ENCODE measurements at regions not wholly inside any gene's neighbourhood (a gene's known extent, or its start where the extent isn't known, plus 50 kb on each side); places are given as distances from the start of the nearest gene placed in this dataset.
"Not testable (repeated sequence)": the region's sequence is repeated elsewhere in the genome, so short reads cannot be mapped to it uniquely, and the experiment has no call there.

DNA sequence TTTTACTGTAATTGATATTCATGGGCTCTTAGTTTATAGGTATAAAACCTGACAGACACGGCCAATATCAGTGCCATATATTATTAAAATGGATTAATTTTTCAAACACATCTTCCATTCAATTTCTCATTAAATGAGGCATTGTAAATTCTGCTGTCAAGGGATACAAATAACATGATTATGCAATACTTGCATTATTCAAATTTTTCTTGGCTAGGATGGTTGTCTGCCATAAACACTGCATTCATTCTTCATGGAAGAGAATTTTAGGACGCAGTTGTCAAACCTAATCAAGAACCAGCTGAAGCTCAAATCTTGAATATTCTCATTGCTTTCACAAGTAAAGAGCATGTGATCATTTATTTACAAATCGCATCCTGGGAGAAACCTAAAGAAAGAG, 255.6 kb downstream of the RDH14 start:
- no peak for DNase-seq

DNA sequence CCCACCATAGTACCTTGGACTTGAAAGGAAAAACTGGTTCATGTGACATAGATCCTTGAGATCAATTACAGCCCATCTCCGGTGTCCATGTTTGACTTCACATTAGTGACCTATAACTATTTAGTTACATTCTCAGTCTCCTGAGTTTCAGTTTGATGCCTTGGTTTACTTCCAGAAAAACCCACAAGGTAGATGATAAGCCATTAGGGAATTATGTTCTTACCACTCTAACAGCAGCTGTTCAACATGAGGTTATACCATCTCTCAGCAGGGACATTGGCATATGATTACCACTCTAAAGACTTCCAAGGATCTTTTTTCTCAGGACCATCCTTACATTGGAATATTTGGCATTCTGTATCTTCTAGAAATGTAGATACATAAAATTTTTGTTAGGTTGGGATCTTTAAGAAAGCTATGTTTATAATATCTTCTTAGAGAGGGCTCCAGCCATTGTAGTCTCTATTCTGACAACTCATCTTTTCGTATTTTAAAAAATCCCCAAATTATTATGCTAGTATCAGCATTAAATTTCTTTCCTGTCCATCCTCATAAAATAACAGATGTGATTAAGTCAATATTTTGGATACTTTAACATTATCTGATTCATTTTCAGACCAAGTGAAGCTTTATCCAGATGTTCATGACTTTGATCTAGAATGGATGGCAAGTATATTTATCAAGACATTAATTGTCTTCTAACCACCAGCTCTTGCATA, 258.9 kb downstream of the RDH14 start:
- DNase-seq: no peak

DNA sequence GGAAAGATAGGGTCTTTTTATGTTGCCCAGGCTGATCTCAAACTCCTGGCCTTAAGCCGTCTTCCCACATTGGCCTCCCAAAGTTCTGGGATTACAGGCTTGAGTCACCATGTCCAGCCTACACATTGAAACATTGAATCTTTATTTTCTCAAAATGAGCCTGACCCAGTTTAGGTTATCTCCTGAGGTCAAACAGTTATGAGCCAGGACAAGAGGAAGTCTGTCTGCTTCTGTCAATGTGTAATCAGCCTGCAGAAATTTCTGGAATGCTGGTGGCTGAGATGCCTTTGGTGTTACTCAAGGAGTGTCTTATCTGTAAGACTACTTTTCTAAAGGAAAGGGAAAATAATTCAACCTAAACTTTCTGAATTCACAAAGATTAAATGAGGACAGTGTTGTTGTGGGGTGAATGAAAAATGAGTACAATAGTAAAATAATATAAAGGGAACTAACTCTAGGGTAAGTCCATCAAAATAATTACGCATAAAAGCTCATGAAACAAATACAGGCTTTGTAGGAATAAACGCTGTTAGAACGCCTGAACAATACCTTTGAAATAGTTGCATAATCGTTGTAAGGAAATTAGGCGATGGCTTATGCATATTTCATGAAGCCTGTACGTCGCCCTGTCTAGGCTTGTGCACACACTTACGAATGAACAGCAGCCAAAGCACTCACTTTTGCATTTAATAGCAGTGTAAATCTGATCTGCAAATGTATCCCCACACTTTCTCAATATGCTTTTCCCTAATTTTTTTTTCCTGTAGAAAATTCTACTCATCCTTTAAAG, 260.8 kb downstream of the RDH14 start:
- DNase-seq: no peak

DNA sequence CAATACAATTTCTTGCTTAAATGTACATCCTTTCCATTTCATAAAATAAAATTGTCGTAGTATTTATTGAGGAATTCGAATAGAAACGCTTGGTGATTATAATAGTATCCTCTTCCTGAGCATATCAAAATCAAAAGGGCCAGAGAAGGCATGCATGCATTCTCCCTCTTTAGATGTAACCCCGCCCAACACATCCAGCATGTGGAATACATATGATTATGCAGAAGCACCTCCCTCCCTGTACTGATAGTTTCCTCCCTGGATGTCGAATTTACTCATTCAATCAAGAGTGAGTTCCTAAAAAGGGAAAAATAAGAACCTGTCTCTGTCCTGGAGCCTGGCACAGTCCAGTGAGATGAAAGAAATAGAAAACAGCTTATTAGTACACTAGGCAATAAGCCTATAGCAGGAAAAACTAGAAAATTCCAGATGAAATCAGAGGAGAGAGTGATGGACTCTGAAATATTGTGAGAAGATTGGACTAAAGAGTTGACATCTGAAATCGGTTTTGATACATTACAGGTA, 262.9 kb downstream of the RDH14 start:
- no peak for DNase-seq

DNA sequence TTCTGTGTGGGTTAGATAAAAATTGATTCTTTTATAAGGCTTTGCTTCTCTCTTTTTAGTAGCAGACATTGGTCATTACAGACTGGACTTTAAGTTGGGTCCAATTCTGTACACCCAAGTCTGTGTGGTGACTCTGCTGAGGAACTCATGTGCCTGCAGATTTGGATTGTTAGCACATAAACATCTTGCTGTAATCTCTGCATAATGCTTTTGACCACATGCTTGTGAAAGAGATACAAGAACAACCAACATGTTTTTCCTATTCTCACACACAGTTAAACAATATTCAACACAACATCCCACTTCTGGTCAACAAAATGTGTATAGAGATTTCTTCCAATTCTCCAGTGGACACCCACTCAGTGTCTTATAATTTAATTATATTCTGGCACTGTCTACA, 270.1 kb downstream of the RDH14 start:
- DNase-seq: no peak

DNA sequence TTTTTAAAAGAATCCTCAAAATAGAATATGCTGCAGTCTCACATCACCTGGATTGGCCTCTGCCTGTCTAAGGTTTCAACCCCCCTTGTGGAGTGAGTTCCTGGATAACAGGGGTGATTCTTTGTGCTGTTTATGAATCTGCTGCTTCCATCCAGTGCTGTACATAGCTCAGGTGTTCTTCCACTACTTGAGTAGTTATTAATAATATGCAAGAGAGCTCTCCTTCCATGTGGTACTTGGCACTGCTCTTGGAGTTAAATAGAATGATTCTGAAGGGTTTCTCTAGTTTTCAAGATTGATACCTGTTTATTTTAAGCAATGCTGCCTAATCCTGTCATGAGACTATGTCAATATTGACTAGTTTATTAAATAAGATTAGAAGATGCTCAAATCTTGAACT, 273.6 kb downstream of the RDH14 start:
- DNase-seq: no peak

DNA sequence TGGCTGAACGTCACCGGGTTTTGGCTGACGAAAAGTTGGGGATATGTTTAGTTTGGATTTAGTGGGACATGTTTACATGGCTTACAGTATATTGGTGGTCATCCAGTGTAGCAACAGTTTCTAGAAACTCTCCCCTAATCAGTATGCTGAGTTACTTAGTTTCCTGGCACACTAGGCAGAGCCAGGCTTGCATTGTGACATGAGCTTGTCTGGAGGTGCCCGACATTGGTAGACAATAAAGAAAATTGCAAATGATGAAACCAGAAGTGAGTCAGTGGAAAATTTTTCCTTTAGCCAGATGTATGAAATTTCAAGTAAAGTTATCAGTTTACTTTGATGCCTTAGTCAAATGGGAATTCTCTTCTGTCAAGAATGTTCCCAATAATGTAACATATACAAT, 276.1 kb downstream of the RDH14 start:
- DNase-seq: no peak

DNA sequence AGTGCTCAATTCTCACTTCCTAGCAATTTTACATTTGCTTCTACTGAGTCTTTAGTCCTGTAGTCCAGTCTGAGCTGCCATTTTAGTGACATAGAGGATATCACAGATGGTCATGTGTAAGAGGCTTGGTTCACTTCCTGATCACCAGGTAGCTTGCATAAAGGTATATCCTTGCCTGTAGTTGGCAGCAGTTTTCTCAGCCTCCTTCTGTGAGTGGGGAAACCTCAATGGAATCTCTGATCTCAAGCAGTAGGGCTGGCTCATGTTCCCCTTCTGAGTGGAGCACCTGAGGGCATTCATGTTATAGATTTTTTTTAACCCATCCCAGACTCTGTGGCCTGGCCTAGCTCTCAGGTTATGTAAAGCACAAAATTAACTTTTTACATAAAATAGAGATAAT, 278.4 kb downstream of the RDH14 start:
- DNase-seq: no peak

DNA sequence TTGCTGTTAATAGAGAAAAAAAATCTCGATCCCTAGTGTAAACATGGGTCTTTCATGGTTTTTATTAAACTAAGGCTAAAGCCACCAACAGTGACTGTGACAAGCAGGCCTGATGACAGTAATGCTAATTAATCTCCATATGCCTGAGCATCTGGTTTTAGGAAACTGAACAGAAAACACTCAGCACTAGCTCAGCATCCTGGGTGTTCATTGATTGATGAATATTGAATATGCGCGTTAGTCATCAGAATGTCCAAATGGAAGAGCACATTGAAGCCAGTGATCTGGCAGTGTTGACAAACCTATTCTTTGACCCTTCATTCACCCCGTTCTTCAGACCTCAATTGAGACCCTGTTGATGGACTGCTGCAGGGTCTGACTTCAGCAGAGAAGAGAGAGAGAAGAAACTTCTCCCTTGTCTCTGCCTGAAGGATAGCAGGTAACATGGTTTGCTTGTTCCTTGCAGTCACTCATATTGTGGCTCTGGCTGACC, 283.8 kb downstream of the RDH14 start:
- DNase-seq: no peak

DNA sequence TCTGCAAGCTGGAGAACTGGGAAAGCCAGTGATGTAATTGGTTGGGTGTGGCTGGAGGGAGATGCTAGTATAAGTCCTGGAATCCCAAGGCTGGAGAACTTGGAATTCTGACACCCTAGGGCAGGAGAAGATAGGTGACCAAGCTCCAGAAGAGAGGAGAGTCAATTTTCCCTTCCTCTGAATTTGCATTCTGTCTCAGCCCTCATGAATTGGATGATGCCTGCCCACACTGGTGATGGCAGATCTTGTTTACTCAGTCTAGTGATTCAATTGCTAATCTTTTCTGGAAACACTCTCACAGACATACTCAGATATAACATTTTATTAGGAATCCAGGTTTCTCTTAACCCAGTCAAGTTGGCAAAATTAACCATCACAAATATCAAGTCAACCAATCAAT, 287.2 kb downstream of the RDH14 start:
- DNase-seq: no peak

DNA sequence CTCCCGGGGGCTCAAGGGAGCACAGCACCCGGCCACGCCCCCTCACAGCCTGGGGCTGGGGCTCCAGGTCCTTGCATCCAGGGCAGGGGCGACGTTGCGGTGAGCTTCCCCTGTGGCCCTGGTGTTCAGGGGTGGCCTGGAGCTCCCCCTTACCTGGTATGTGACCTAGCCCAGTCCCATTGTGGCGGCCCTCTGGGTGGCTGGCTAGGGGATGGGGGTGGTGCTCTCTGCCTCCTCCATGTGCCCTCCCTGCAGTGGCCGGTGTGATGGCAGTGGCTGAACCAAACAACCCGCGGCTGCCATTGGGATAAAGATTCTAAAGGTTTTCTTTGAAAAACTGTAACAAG, 288.3 kb downstream of the RDH14 start:
- no peak for DNase-seq

DNA sequence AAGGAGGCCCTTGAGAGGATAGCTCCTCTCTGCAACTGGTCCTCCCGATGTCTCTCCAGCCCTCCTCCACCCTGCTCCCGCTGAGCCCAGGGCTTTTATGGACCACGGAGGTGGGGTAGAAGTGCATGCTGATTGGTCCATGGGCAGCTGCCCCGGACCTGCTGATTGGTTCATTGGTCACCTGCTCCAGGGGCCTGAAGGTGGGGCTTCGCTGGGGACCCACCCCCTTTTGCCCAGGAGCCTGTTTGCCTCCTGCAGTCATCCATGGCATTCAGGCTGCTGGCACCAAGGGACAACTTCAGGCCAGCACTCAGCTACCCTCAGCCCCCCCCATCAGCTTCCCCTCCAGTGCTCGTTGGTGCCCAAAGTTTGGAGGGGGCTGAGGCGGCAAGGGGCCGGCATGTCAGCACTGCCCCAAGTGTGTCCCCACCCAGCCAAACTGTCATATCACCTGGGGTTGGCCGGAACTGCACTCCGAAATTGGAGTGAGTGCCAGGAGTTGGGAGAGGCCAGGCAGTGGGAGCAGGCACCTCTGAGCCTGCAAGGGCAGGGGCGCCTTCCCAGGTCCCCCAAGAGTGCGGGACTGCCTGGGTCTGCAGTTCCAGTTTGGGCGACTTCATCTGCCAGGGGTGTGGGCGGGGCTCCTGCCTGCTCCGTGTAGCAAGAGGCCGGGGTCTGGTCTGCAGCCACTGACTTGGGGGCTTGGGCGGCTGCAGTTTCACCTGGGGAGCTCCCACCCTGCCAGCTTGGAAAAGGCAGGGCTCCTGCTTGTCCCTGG, 288.9 kb downstream of the RDH14 start:
- no peak for DNase-seq

DNA sequence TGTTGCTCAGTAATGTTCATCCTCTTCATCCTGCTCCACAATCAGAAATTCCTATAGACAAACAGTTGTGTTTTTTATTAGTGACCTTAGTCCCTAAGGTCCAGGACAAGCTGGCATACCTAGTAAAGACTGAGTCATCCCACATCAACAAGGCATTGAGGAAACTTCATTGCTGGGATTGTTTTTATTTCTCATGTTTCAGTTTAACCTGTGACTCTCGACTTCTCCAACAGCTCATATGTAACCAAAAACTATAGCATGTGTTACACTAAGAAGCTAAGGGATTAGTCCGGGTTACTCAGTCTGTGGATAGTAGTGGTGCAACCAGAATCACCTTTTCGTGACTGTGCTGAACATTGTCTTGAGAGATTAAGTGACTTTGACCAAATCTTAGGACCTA, 292.1 kb downstream of the RDH14 start:
- no peak for DNase-seq

DNA sequence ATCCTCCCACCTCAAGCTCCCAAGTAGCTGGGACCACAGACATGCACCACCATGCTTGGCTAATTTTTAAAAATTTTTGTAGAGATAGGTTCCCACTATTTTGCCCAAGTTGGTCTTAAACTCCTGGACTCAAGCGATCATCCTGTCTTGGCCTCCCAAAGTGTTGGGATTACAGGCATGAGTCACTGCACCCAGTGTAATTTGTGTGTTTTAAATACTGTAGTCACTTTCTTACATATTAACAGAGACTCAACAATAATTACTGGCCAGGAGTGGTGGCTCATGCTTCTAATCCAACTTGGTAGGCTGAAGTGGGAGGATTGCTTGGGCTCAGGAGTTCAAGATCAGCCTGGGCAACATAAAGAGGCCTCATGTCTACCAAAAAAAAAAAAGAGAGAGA, 293.0 kb downstream of the RDH14 start:
- no peak for DNase-seq

DNA sequence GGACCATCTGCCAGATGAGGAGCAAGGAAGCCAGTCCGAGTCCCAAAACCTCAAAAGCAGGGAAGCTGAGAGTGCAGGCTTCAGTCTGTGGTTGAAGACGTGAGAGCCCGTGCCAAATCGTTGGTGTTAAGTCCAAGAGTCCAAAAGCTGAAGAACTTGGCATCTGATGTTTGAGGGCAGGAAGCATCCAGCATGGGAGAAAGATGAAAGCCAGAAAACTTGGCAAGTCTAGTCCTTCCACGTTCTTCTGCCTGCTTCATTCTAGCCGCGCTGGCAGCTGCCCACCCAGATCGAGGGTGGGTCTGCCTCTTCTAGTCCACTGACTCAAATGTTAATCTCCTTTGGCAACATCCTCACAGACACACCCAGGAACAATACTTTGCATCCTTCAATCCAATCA, 293.8 kb downstream of the RDH14 start:
- DNase-seq: not testable (repeated sequence)

DNA sequence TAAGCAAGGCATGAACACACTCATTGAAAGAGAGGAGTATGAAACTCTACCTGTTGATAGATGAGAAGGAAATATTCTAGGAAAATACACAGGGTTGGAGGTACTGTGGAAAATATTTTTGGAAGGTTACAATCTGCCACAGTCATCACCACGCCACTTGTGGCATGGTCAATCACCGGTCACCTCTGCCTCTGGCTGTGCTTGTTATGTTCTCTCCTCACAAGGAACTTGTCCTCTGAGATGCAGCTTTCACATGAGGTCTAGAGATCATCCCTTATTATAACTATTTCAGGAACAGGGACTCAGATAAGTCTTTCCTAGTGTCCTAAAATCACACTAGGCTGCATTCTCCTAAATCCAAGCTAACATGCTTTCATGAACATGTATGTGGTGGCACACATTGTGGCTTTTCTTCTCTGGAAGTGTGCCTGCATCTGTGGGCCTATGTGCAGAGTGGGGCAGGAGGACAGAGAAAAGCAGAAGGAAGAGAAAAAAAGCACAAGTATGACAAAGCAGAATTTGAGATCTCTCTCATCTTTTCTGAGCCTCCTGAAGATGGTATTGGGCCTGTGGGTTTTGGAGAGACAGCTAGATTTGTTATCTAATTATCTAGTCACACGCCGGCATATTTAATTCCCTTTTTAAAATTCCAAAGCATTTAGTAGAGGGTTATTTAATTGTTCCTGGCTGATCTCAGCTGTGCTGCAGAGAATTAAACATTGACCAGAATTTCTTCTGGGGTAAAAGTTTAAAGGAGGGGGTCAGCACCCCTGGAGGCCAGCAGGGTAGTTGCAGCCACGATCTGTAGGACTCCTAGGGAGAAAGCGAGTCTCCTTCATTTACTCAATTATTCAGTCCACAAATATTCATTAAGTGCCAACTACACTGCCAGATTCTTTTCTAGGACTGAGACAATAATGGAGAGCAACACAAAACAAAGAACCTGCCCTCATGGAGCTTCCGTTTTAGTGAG, 294.6 kb downstream of the RDH14 start:
- no peak for DNase-seq

DNA sequence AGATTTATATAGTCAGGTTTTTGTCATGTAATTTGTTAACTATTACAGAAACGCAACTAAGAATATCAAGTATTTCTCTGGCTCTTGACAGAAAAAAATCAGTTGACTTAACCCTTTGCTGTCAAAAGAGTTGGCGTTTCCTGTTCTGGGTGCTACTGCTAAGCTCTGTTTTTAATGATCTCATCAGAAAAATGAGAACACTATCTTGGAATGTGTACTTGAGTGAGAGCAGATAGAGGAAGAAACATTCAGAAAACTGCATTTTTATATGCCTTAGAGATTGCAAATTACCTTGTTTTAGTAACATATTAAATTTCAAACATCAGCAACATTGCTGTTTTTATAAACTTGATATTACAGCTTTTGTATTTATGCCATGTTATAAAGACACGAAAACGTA, 297.9 kb downstream of the RDH14 start:
- no peak for DNase-seq

DNA sequence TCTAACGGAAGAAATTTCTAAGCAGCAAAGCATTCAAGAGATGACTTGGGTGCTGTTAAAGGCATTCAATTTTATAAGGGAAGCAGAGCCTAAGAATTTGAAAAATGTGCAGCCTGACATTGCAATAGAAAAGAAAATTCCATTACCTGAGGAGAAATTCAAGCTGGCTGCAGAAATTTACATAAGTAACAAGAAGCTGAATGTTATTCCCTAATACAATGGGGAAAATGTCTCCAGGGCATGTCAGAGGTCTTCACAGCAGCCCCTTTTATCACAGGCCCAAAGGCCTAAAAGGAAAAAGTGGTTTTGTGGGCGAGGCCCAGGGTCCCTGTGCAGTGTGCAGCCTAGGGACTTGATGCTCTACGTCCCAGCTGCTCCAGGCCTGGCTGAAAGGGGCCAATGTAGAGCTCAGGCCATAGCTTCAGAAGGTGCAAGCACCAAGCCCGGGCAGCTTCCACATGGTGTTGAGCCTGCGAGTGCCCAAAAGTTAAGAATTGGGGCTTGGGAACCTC, 306.7 kb downstream of the RDH14 start:
- no peak for DNase-seq

DNA sequence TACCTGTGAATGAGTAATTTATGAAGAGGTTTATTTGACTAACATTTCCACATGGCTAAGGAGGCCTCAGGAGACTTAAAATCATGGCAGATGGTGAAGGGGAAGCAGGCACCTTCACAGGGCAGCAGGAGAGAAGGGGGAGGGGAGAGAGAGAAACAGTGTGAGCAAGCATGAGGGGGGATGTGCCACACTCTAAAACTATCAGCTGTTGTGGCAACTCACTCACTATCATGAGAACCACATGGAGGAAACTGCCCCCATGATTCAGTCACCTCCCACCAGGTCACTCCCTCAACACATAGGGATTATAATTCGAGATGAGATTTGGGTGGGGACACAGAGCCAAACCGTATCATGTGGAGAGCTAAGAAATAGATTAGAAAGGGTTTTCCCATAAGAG, 309.0 kb downstream of the RDH14 start:
- DNase-seq: no peak

DNA sequence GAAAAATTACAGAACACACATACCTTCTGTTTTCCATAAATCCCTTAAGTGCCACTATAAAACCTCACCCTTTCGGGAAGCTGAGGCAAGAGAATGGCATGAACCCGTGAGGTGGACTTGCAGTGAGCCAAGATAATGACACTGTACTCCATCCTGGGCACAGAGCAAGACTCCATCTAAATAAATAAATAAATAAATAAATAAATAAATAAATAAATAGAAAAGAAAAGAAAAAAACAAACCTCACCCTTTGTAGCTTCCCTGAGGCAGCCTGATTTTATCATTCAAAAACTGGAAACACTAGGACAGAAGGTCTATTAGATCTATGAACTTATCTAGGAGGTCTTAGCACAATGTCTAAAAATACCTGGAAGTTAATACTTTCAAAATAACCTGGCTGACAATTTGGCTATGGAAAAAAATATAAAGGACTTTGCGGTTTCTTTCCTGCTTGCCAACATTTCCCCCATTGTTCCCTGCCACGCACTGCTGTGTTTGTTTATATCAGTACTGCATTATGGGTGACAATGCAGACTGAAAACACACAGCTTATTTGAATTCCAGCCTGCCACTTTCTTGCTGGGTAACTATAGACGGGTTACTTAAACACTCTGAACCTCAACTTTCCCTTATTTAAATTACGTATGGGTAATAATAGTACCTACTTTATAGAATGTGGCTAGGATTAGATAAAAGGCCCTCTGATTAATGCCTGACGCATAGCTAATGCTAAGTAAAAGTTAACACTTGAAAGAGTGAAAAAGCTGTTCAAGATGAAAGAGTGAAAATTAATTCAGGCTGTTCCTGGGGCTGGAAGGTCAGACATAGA, 313.0 kb downstream of the RDH14 start:
- no peak for DNase-seq

DNA sequence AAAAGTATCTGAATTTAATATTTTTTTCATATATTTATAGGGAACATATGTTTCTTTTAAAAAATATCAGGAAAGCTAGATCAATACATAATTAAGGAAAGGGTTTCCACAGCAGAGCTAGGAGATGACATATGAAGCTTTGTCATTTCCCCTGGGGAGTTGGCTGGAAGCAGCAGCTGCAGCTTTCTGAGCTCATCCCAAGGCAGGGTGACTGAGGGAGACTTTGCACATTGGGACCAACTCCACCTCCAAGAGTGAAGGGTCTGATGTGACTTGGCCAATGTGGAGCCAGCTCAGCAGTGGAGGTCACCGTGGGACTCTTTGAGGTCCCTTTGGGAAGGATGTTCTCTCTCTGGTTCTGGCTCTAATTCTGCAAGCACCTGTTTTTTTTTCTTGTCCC, 315.1 kb downstream of the RDH14 start:
- DNase-seq: no peak

Data from activated CD4-positive, CD25-positive, alpha-beta regulatory T cell treated with anti-CD3 and anti-CD28 coated beads, Interleukin-2, amount 50 U/mL, for 72 hours (primary cell).